ENCODE measurements at regions not wholly inside any gene's neighbourhood (a gene's known extent, or its start where the extent isn't known, plus 50 kb on each side); places are given as distances from the start of the nearest gene placed in this dataset.
"Not testable (repeated sequence)": the region's sequence is repeated elsewhere in the genome, so short reads cannot be mapped to it uniquely, and the experiment has no call there.

GRCh38 chr14:103232831-103233319 lies 101.2 kb upstream of the EIF5 start:
- peaks cover 13% of the 10 kb centered on the region for H3K4me1 Mint-ChIP-seq
- ATAC-seq (no peak), DNase-seq (ENCODE audit: low spot score) (no peak)
- no peak overlapping the region for H3K27ac Mint-ChIP-seq
- CTCF ChIA-PET: no interaction called here
- H3K4me3 Mint-ChIP-seq: no peak overlapping the region
- no peak for TF ChIP-seq HMGA2 (CRISPR knock-in tag; IDR thresholded peaks at IDR 0.05)
- no peak for TF ChIP-seq PREB (CRISPR knock-in tag; IDR thresholded peaks at IDR 0.05; ENCODE audit: borderline replicate concordance)
- TF ChIP-seq OVOL2 (CRISPR knock-in tag; IDR thresholded peaks at IDR 0.05; ENCODE audit: borderline replicate concordance): no peak
- TF ChIP-seq CBFB (CRISPR knock-in tag; IDR thresholded peaks at IDR 0.05; ENCODE audit: low read depth): no peak
- no peak for TF ChIP-seq RELA (CRISPR knock-in tag; IDR thresholded peaks at IDR 0.05; ENCODE audit: borderline replicate concordance)
- no peak for TF ChIP-seq GTF2I (CRISPR knock-in tag; conservative IDR thresholded peaks at IDR 0.05)
- TF ChIP-seq NFATC4 (CRISPR knock-in tag; IDR thresholded peaks at IDR 0.05): no peak
- no peak for TF ChIP-seq ATF6 (CRISPR knock-in tag; IDR thresholded peaks at IDR 0.05)
- TF ChIP-seq ELF4 (CRISPR knock-in tag; IDR thresholded peaks at IDR 0.05; ENCODE audit: low read depth): no peak
- TF ChIP-seq NFYB (CRISPR knock-in tag; conservative IDR thresholded peaks at IDR 0.05; ENCODE audit: low read depth): no peak
- no peak for TF ChIP-seq AR (CRISPR knock-in tag; IDR thresholded peaks at IDR 0.05)
- no peak for TF ChIP-seq PRDM15 (CRISPR knock-in tag; IDR thresholded peaks at IDR 0.05)
- peaks cover 3% of the 10 kb centered on the region; the same call in 1 of the 2 replicates for H3K27me3 Mint-ChIP-seq (ENCODE audit: low read depth)
- POLR2A ChIA-PET: no interaction called here
- H3K36me3 Mint-ChIP-seq: peaks cover 2% of the 10 kb centered on the region
- peaks cover 8% of the 10 kb centered on the region for H3K9me3 Mint-ChIP-seq

- CTCF ChIA-PET: no interaction called here
Measured at GRCh38 chr14:103233328-103233727, 100.7 kb upstream of the EIF5 start.

GRCh38 chr14:103234826-103235225 lies 99.2 kb upstream of the EIF5 start:
- H3K4me3 Mint-ChIP-seq; POLR2A ChIA-PET; H3K27ac Mint-ChIP-seq; DNase-seq (ENCODE audit: low spot score); ATAC-seq: not testable (repeated sequence)
- Mint-ChIP-seq H3K4me1 (peaks cover 13% of the 10 kb centered on the region), H3K27me3 (ENCODE audit: low read depth) (peaks cover 11% of the 10 kb centered on the region), H3K9me3 (peaks cover 28% of the 10 kb centered on the region), H3K36me3 (peaks cover 22% of the 10 kb centered on the region)
- CTCF ChIA-PET: interaction anchor here (0.8 to 1.3 kb wide), 6 partner anchors 9 to 131 kb away, joined by 3 read pairs; no protein-coding TSS in a partner anchor

More at GRCh38 chr14:103233328-103233727, 100.7 kb upstream of the EIF5 start:
- POLR2A ChIA-PET: no interaction called here
- H3K4me1 Mint-ChIP-seq: peaks cover 13% of the 10 kb centered on the region
- H3K36me3 Mint-ChIP-seq: peaks cover 7% of the 10 kb centered on the region
- ATAC-seq: no peak
- H3K4me3 Mint-ChIP-seq: no peak overlapping the region
- peaks cover 13% of the 10 kb centered on the region for H3K9me3 Mint-ChIP-seq
- peaks cover 5% of the 10 kb centered on the region; the same call in 1 of the 2 replicates for H3K27me3 Mint-ChIP-seq (ENCODE audit: low read depth)
- no peak overlapping the region for H3K27ac Mint-ChIP-seq
- no peak for DNase-seq (ENCODE audit: low spot score)
- TF ChIP-seq ATF1 (CRISPR knock-in tag; IDR thresholded peaks at IDR 0.05): no peak
- no peak for TF ChIP-seq FOXJ3 (CRISPR knock-in tag; IDR thresholded peaks at IDR 0.05; ENCODE audit: borderline replicate concordance)
- TF ChIP-seq GTF2I (CRISPR knock-in tag; conservative IDR thresholded peaks at IDR 0.05): 0 out of 2 replicates have a peak, but pooled peaks have one; percentile 10
- TF ChIP-seq NFATC4 (CRISPR knock-in tag; IDR thresholded peaks at IDR 0.05): no peak

- CTCF ChIA-PET: interaction anchor here (0.6 to 1.3 kb wide), 7 partner anchors 10 to 135 kb away, joined by 3 read pairs; partner anchors contain the start of gene TNFAIP2
- DNase-seq (ENCODE audit: low spot score); POLR2A ChIA-PET; H3K27ac Mint-ChIP-seq; H3K4me3 Mint-ChIP-seq; ATAC-seq: not testable (repeated sequence)
- Mint-ChIP-seq H3K36me3 (peaks cover 28% of the 10 kb centered on the region), H3K9me3 (peaks cover 34% of the 10 kb centered on the region), H3K27me3 (ENCODE audit: low read depth) (peaks cover 11% of the 10 kb centered on the region), H3K4me1 (peaks cover 13% of the 10 kb centered on the region)
Measured at GRCh38 chr14:103235506-103235905, 98.5 kb upstream of the EIF5 start.

Data from WTC11 (cell line).